ENCODE measurements at regions not wholly inside any gene's neighbourhood (a gene's known extent, or its start where the extent isn't known, plus 50 kb on each side); places are given as distances from the start of the nearest gene placed in this dataset.

- Histone ChIP-seq H3K4me2 (ENCODE audit: low read length) (no peak overlapping the region), H3K9me3 (ENCODE audit: low read length) (no peaks in the 10 kb centered on the region), H3K79me2 (replicated peaks; ENCODE audit: insufficient read depth, low read length) (no peaks in the 10 kb centered on the region), H3K9me2 (ENCODE audit: insufficient read depth, low read length) (no peaks in the 10 kb centered on the region), H3K4me3 (ENCODE audit: low read length) (no peak overlapping the region), H3K27me3 (ENCODE audit: insufficient read depth, low read depth, low read length) (no peaks in the 10 kb centered on the region), H4K20me1 (ENCODE audit: insufficient read depth) (no peaks in the 10 kb centered on the region), H2AFZ (ENCODE audit: low read depth, low read length) (no peak overlapping the region), H3F3A (ENCODE audit: insufficient read depth, low read length, poor library complexity, severe bottlenecking) (no peaks in the 10 kb centered on the region), H3K9ac (ENCODE audit: low read length) (no peak overlapping the region), H3K27ac (ENCODE audit: low read length) (no peak overlapping the region), H3K36me3 (ENCODE audit: insufficient read depth, low read length) (no peaks in the 10 kb centered on the region)
- TF ChIP-seq TAF1 (IDR thresholded peaks at IDR 0.05; ENCODE audit: low read depth) (no peak), REST (IDR thresholded peaks at IDR 0.05; ENCODE audit: borderline replicate concordance) (no peak), EP300 (conservative IDR thresholded peaks at IDR 0.05; ENCODE audit: poor library complexity, severe bottlenecking) (no peak), EZH2 (IDR thresholded peaks at IDR 0.05; ENCODE audit: borderline replicate concordance, insufficient read depth, low read length, poor library complexity, severe bottlenecking) (no peak), SMC3 (conservative IDR thresholded peaks at IDR 0.05; ENCODE audit: poor library complexity) (no peak), CTCF (IDR thresholded peaks at IDR 0.05; ENCODE audit: poor library complexity, severe bottlenecking) (no peak), RAD21 (conservative IDR thresholded peaks at IDR 0.05) (no peak), MXI1 (conservative IDR thresholded peaks at IDR 0.05; ENCODE audit: poor library complexity, severe bottlenecking) (no peak), POLR2AphosphoS5 (IDR thresholded peaks at IDR 0.05) (no peak)
Observed at GRCh38 chr11:93248602-93249001, 50.8 kb upstream of the SLC36A4 start.

- Histone ChIP-seq H2AFZ (ENCODE audit: low read depth, low read length) (no peak overlapping the region), H3K9me3 (ENCODE audit: low read length) (no peaks in the 10 kb centered on the region), H3K9me2 (ENCODE audit: insufficient read depth, low read length) (no peaks in the 10 kb centered on the region), H3K27me3 (ENCODE audit: insufficient read depth, low read depth, low read length) (no peaks in the 10 kb centered on the region), H3F3A (ENCODE audit: insufficient read depth, low read length, poor library complexity, severe bottlenecking) (no peaks in the 10 kb centered on the region), H3K4me2 (ENCODE audit: low read length) (no peak overlapping the region), H3K4me3 (ENCODE audit: low read length) (no peak overlapping the region), H3K79me2 (replicated peaks; ENCODE audit: insufficient read depth, low read length) (no peaks in the 10 kb centered on the region), H3K27ac (ENCODE audit: low read length) (no peak overlapping the region), H3K9ac (ENCODE audit: low read length) (no peak overlapping the region), H4K20me1 (ENCODE audit: insufficient read depth) (no peaks in the 10 kb centered on the region), H3K36me3 (ENCODE audit: insufficient read depth, low read length) (no peaks in the 10 kb centered on the region)
- TF ChIP-seq REST (IDR thresholded peaks at IDR 0.05; ENCODE audit: borderline replicate concordance) (no peak), TAF1 (IDR thresholded peaks at IDR 0.05; ENCODE audit: low read depth) (no peak), MXI1 (conservative IDR thresholded peaks at IDR 0.05; ENCODE audit: poor library complexity, severe bottlenecking) (no peak), CTCF (IDR thresholded peaks at IDR 0.05; ENCODE audit: poor library complexity, severe bottlenecking) (no peak), POLR2AphosphoS5 (IDR thresholded peaks at IDR 0.05) (no peak), RAD21 (conservative IDR thresholded peaks at IDR 0.05) (no peak), EP300 (conservative IDR thresholded peaks at IDR 0.05; ENCODE audit: poor library complexity, severe bottlenecking) (no peak), SMC3 (conservative IDR thresholded peaks at IDR 0.05; ENCODE audit: poor library complexity) (no peak), EZH2 (IDR thresholded peaks at IDR 0.05; ENCODE audit: borderline replicate concordance, insufficient read depth, low read length, poor library complexity, severe bottlenecking) (no peak)
Observed at GRCh38 chr11:93249459-93250220, 51.8 kb upstream of the SLC36A4 start.

All from neural cell (in vitro differentiated cells).